SJSA1 (cell line): ENCODE measurements at regions not wholly inside any gene's neighbourhood (a gene's known extent, or its start where the extent isn't known, plus 50 kb on each side); places are given as distances from the start of the nearest gene placed in this dataset.

Source experiments
- DNase-seq, 2 experiments: peaks; one replicate each; pipeline ENCODE4 v3.0.0-alpha.2; 2015 to 2020; ENCODE audit warnings: low spot score in 2 of 2, low read depth in 1 of 2
- H3K27ac ChIP-seq: fragments of 250-450 bp; sonication (Bioruptor Pico); 2 replicates; pipeline ENCODE4 v1.5.1; 2020; ENCODE audit warnings: mild to moderate bottlenecking, moderate library complexity
- H3K27me3 ChIP-seq: fragments of 250-450 bp; sonication (Bioruptor Pico); replicated peaks from 2 replicates; pipeline ENCODE4 v1.5.1; 2020; ENCODE audit warnings: mild to moderate bottlenecking, moderate library complexity
- H3K36me3 ChIP-seq: fragments of 250-450 bp; sonication (Bioruptor Pico); 2 replicates; pipeline ENCODE4 v1.5.1; 2020; ENCODE audit warnings: mild to moderate bottlenecking
- H3K4me1 ChIP-seq: fragments of 250-450 bp; sonication (Bioruptor Pico); replicated peaks from 2 replicates; pipeline ENCODE4 v1.6.1; 2021; ENCODE audit warnings: mild to moderate bottlenecking
- H3K4me3 ChIP-seq: fragments of 250-450 bp; sonication (Bioruptor Pico); 2 replicates; pipeline ENCODE4 v1.5.1; 2020; ENCODE audit warnings: mild to moderate bottlenecking
- H3K9me3 ChIP-seq: fragments of 250-450 bp; sonication (Bioruptor Pico); replicated peaks from 2 replicates; pipeline ENCODE4 v1.5.1; 2020; ENCODE audit warnings: mild to moderate bottlenecking

DNA sequence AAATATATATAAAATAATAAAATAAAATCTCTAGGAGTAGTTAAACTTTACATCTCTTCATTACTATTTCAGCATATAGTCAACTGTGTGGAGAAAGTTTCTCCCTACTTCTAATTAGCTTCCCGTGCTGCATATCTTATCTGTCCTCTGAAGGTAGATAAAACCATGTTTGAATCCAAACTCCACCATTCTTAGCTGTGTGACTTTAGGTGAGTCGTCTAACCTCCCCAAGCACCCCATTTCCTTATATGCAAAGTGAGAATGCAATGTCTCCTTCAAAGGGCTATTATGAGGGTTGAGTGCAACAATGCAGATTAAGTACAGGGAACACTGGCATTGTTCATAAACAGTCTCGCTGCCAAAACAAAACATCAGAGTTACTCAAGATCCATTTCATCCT lies 80.8 kb upstream of the DRD2 start:
- no peak overlapping the region for H3K4me3 ChIP-seq
- H3K27me3 ChIP-seq: no peaks in the 10 kb centered on the region
- H3K4me1 ChIP-seq: peaks cover 28% of the 10 kb centered on the region
- H3K9me3 ChIP-seq: no peaks in the 10 kb centered on the region
- H3K36me3 ChIP-seq: no peaks in the 10 kb centered on the region
- no peak overlapping the region for H3K27ac ChIP-seq
- no peak for DNase-seq

DNA sequence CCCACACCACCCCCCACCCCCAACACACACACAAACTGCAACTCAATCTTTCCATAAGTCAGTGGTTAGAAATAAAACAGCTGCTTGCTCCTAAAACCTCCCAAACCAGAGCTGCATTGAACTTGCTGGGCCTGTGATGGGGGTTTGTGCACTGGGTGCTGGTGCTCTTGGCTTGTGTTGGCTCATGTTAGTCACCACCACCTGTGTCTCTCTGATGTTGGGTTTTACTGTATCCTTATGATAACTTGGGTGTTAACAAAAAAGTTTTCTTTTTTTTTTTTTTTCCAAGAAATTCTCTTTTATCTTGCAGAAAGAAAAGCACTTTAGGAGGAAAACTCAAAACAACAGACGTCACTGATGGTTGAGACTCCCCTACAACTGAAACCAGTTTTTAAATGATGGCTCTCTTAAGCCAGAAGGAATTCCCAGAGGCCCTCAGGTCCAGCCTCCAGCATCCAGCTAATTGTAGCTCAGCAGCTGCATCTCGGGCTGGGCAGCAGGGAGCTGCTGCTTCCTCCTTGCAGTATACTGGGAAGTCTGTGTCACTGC lies 79.9 kb upstream of the DRD2 start:
- no peaks in the 10 kb centered on the region for H3K36me3 ChIP-seq
- H3K4me1 ChIP-seq: peaks cover 28% of the 10 kb centered on the region
- DNase-seq: no peak
- H3K9me3 ChIP-seq: no peaks in the 10 kb centered on the region
- no peak overlapping the region for H3K27ac ChIP-seq
- no peak overlapping the region for H3K4me3 ChIP-seq
- no peaks in the 10 kb centered on the region for H3K27me3 ChIP-seq

GRCh38 chr11:113554526-113554925 lies 79.3 kb upstream of the DRD2 start:
- H3K27me3 ChIP-seq: no peaks in the 10 kb centered on the region
- DNase-seq: no peak
- H3K4me1 ChIP-seq: peaks cover 34% of the 10 kb centered on the region
- H3K27ac ChIP-seq: no peak overlapping the region
- H3K4me3 ChIP-seq: no peak overlapping the region
- no peaks in the 10 kb centered on the region for H3K36me3 ChIP-seq
- no peaks in the 10 kb centered on the region for H3K9me3 ChIP-seq

GRCh38 chr11:113553915-113554314 lies 78.7 kb upstream of the DRD2 start:
- peaks cover 37% of the 10 kb centered on the region for H3K4me1 ChIP-seq
- H3K36me3 ChIP-seq: no peaks in the 10 kb centered on the region
- no peak overlapping the region for H3K4me3 ChIP-seq
- peak overlapping the region; percentile 53 for H3K27ac ChIP-seq
- DNase-seq: peak in 1 of 2 experiments; percentile 10
- H3K9me3 ChIP-seq: no peaks in the 10 kb centered on the region
- no peaks in the 10 kb centered on the region for H3K27me3 ChIP-seq

DNA sequence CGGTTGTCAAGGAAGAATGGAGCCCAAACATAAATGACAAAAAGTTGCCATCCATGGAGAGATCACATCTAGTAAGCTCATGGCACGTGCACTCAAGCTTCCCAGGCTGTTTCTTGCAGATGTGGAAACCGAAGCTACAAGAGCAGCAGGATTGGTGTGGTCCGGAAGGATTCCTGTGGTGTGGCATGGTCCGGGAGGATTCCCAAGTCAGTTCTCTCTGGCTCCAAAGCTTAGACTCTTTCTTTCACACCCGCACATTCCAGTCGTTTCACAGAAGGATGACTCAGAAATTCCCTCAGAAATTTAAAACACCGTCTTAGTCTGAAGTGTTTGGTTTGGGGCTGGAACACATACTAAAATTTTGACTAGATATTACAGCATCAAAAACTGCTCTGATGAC lies 78.0 kb upstream of the DRD2 start:
- H3K27me3 ChIP-seq: no peaks in the 10 kb centered on the region
- H3K36me3 ChIP-seq: no peaks in the 10 kb centered on the region
- peak; percentile 81 to 87 for DNase-seq
- no peak overlapping the region for H3K4me3 ChIP-seq
- H3K27ac ChIP-seq: peak overlapping the region; percentile 53
- no peaks in the 10 kb centered on the region for H3K9me3 ChIP-seq
- H3K4me1 ChIP-seq: peaks cover 37% of the 10 kb centered on the region

- no peak overlapping the region for H3K4me3 ChIP-seq
- no peaks in the 10 kb centered on the region for H3K27me3 ChIP-seq
- H3K4me1 ChIP-seq: peaks cover 46% of the 10 kb centered on the region
- no peaks in the 10 kb centered on the region for H3K9me3 ChIP-seq
- H3K36me3 ChIP-seq: no peaks in the 10 kb centered on the region
- peak overlapping the region; percentile 48 for H3K27ac ChIP-seq
- DNase-seq: peak in 1 of 2 experiments; percentile 7
Observed at GRCh38 chr11:113552271-113552670, 77.1 kb upstream of the DRD2 start.

- Histone ChIP-seq H3K36me3 (no peaks in the 10 kb centered on the region), H3K9me3 (no peaks in the 10 kb centered on the region), H3K4me1 (peaks cover 50% of the 10 kb centered on the region), H3K27ac (no peak overlapping the region), H3K27me3 (no peaks in the 10 kb centered on the region), H3K4me3 (no peak overlapping the region)
- no peak for DNase-seq
Observed at GRCh38 chr11:113551645-113552044, 76.4 kb upstream of the DRD2 start.

GRCh38 chr11:113549611-113550578 lies 74.7 kb upstream of the DRD2 start:
- no peaks in the 10 kb centered on the region for H3K36me3 ChIP-seq
- DNase-seq: no peak
- no peaks in the 10 kb centered on the region for H3K27me3 ChIP-seq
- H3K27ac ChIP-seq: no peak overlapping the region
- no peaks in the 10 kb centered on the region for H3K9me3 ChIP-seq
- H3K4me3 ChIP-seq: no peak overlapping the region
- H3K4me1 ChIP-seq: peaks cover 50% of the 10 kb centered on the region

DNA sequence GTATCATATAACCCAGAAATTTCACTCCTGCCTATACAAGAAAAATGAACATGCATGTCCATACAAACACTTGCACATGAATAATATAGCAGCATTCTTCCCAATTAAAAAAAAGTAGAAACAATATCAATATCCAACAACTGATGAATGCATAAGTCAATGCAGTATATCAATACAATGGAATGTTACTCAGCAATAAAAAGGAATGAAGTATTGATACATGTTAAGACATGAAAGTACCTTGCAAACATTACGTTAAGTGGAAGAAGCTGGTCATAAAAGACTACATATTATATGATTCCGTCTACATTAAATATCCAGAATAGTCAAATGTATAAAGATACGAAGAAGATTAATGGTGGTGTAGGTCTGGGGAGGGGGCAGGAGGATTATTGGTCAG lies 73.9 kb upstream of the DRD2 start:
- no peak overlapping the region for H3K27ac ChIP-seq
- no peak overlapping the region for H3K4me3 ChIP-seq
- no peaks in the 10 kb centered on the region for H3K36me3 ChIP-seq
- peaks cover 43% of the 10 kb centered on the region for H3K4me1 ChIP-seq
- H3K27me3 ChIP-seq: no peaks in the 10 kb centered on the region
- no peaks in the 10 kb centered on the region for H3K9me3 ChIP-seq
- DNase-seq: no peak

GRCh38 chr11:113547739-113548138 lies 72.5 kb upstream of the DRD2 start:
- H3K27me3 ChIP-seq: no peaks in the 10 kb centered on the region
- peak overlapping the region; percentile 41 for H3K27ac ChIP-seq
- peaks cover 33% of the 10 kb centered on the region for H3K4me1 ChIP-seq

GRCh38 chr11:113546757-113547507 lies 71.7 kb upstream of the DRD2 start:
- no peaks in the 10 kb centered on the region for H3K27me3 ChIP-seq
- peak; percentile 89 for DNase-seq
- H3K36me3 ChIP-seq: no peaks in the 10 kb centered on the region
- H3K9me3 ChIP-seq: no peaks in the 10 kb centered on the region
- peaks cover 26% of the 10 kb centered on the region for H3K4me1 ChIP-seq
- H3K27ac ChIP-seq: peak overlapping the region; percentile 41
- no peak overlapping the region for H3K4me3 ChIP-seq

More at GRCh38 chr11:113547739-113548138, 72.5 kb upstream of the DRD2 start:
- H3K4me3 ChIP-seq: no peak overlapping the region
- no peaks in the 10 kb centered on the region for H3K9me3 ChIP-seq
- no peak for DNase-seq
- H3K36me3 ChIP-seq: no peaks in the 10 kb centered on the region

- no peaks in the 10 kb centered on the region for H3K36me3 ChIP-seq
- no peak for DNase-seq
- peaks cover 10% of the 10 kb centered on the region for H3K4me1 ChIP-seq
- H3K27ac ChIP-seq: no peak overlapping the region
- no peaks in the 10 kb centered on the region for H3K9me3 ChIP-seq
- no peak overlapping the region for H3K4me3 ChIP-seq
- H3K27me3 ChIP-seq: no peaks in the 10 kb centered on the region
Observed at GRCh38 chr11:113542420-113542819, 67.2 kb upstream of the DRD2 start.

GRCh38 chr11:113540416-113541330 lies 65.5 kb upstream of the DRD2 start:
- Histone ChIP-seq H3K9me3 (no peaks in the 10 kb centered on the region), H3K4me3 (no peak overlapping the region), H3K4me1 (no peaks in the 10 kb centered on the region)

More at GRCh38 chr11:113540416-113541330, 65.5 kb upstream of the DRD2 start:
- H3K36me3 ChIP-seq: no peaks in the 10 kb centered on the region
- H3K27ac ChIP-seq: no peak overlapping the region
- DNase-seq: no peak
- H3K27me3 ChIP-seq: no peaks in the 10 kb centered on the region
